ENCODE measurements at regions not wholly inside any gene's neighbourhood (a gene's known extent, or its start where the extent isn't known, plus 50 kb on each side); places are given as distances from the start of the nearest gene placed in this dataset.

- Histone ChIP-seq H3K9me3 (ENCODE audit: low read length) (no peaks in the 10 kb centered on the region), H3K9me2 (ENCODE audit: insufficient read depth, low read length) (no peaks in the 10 kb centered on the region), H3K4me2 (ENCODE audit: low read length) (no peak overlapping the region), H4K20me1 (ENCODE audit: insufficient read depth) (no peaks in the 10 kb centered on the region), H3K27me3 (ENCODE audit: insufficient read depth, low read depth, low read length) (no peaks in the 10 kb centered on the region), H2AFZ (ENCODE audit: low read depth, low read length) (no peak overlapping the region), H3K36me3 (ENCODE audit: insufficient read depth, low read length) (no peaks in the 10 kb centered on the region), H3K4me3 (ENCODE audit: low read length) (no peak overlapping the region), H3K9ac (ENCODE audit: low read length) (no peak overlapping the region), H3F3A (ENCODE audit: insufficient read depth, low read length, poor library complexity, severe bottlenecking) (no peaks in the 10 kb centered on the region), H3K27ac (ENCODE audit: low read length) (no peak overlapping the region), H3K79me2 (replicated peaks; ENCODE audit: insufficient read depth, low read length) (no peaks in the 10 kb centered on the region)
- TF ChIP-seq EP300 (conservative IDR thresholded peaks at IDR 0.05; ENCODE audit: poor library complexity, severe bottlenecking) (no peak), REST (IDR thresholded peaks at IDR 0.05; ENCODE audit: borderline replicate concordance) (no peak), TAF1 (IDR thresholded peaks at IDR 0.05; ENCODE audit: low read depth) (no peak), SMC3 (conservative IDR thresholded peaks at IDR 0.05; ENCODE audit: poor library complexity) (no peak), POLR2AphosphoS5 (IDR thresholded peaks at IDR 0.05) (no peak), RAD21 (conservative IDR thresholded peaks at IDR 0.05) (no peak), CTCF (IDR thresholded peaks at IDR 0.05; ENCODE audit: poor library complexity, severe bottlenecking) (no peak), EZH2 (IDR thresholded peaks at IDR 0.05; ENCODE audit: borderline replicate concordance, insufficient read depth, low read length, poor library complexity, severe bottlenecking) (no peak), MXI1 (conservative IDR thresholded peaks at IDR 0.05; ENCODE audit: poor library complexity, severe bottlenecking) (no peak)
These were observed 81.2 kb downstream of the PITPNM2 start for GRCh38 chr12:123069436-123070266.

- Histone ChIP-seq H3K9ac (ENCODE audit: low read length) (no peak overlapping the region), H3K4me3 (ENCODE audit: low read length) (no peak overlapping the region), H3F3A (ENCODE audit: insufficient read depth, low read length, poor library complexity, severe bottlenecking) (no peaks in the 10 kb centered on the region), H4K20me1 (ENCODE audit: insufficient read depth) (no peaks in the 10 kb centered on the region), H3K27me3 (ENCODE audit: insufficient read depth, low read depth, low read length) (no peaks in the 10 kb centered on the region), H3K79me2 (replicated peaks; ENCODE audit: insufficient read depth, low read length) (no peaks in the 10 kb centered on the region), H3K9me2 (ENCODE audit: insufficient read depth, low read length) (no peaks in the 10 kb centered on the region), H3K27ac (ENCODE audit: low read length) (no peak overlapping the region), H3K4me2 (ENCODE audit: low read length) (no peak overlapping the region), H3K9me3 (ENCODE audit: low read length) (no peaks in the 10 kb centered on the region), H3K36me3 (ENCODE audit: insufficient read depth, low read length) (no peaks in the 10 kb centered on the region), H2AFZ (ENCODE audit: low read depth, low read length) (no peak overlapping the region)
- TF ChIP-seq REST (IDR thresholded peaks at IDR 0.05; ENCODE audit: borderline replicate concordance) = no peak
These were observed 83.2 kb downstream of the PITPNM2 start for GRCh38 chr12:123067654-123068053.
